ENCODE measurements at regions not wholly inside any gene's neighbourhood (a gene's known extent, or its start where the extent isn't known, plus 50 kb on each side); places are given as distances from the start of the nearest gene placed in this dataset.

- Histone ChIP-seq H3K4me3 (peak overlapping the region; percentile 44), H3K9ac (ENCODE audit: insufficient read depth in 1 of 2, low read length in 2 of 2) (peak overlapping the region in 1 of 2 donors; percentile 2), H3K36me3 (ENCODE audit: control insufficient read depth in 4 of 4, insufficient read depth in 4 of 4, low read length in 4 of 4) (no peaks in the 10 kb centered on the region), H3K27me3 (ENCODE audit: control insufficient read depth in 3 of 3, insufficient read depth in 3 of 3, low read length in 2 of 3) (no peaks in the 10 kb centered on the region), H3K9me3 (ENCODE audit: control insufficient read depth in 4 of 4, insufficient read depth in 3 of 4, low read length in 3 of 4) (no peaks in the 10 kb centered on the region), H3K4me1 (ENCODE audit: control insufficient read depth in 5 of 5, insufficient read depth in 5 of 5, low read length in 5 of 5) (peaks cover 12 to 57% (median 21%) of the 10 kb centered on the region in 5 donors), H3K27ac (ENCODE audit: low read depth in 1 of 2, low read length in 1 of 2) (peak overlapping the region; percentile 86 to 88)
- 35 to 63% methylated on average over 16 of the region's 16 CpGs for WGBS, 2 donors
- no peak for TF ChIP-seq CTCF (IDR thresholded peaks at IDR 0.05; ENCODE audit: control extremely low read depth, extremely low read depth)
- DNase-seq (peak; percentile 82 to 89 (median 88)), ATAC-seq (ENCODE audit: insufficient read depth, low FRiP score) (no peak)
Measured at GRCh38 chr20:19885939-19886660, 128.0 kb downstream of the RIN2 start.

GRCh38 chr20:19886661-19887288 is 128.7 kb downstream of the RIN2 start:
- H3K9ac ChIP-seq (ENCODE audit: insufficient read depth in 1 of 2, low read length in 2 of 2), result peak overlapping the region in 1 of 2 donors; percentile 48
- WGBS, 2 donors, result 61 to 78% methylated on average over 8 of the region's 8 CpGs

GRCh38 chr20:19887556-19888268 is 129.4 kb upstream of the NAA20 start:
- peak overlapping the region; percentile 88 to 92 for H3K27ac ChIP-seq (ENCODE audit: low read depth in 1 of 2, low read length in 1 of 2)
- TF ChIP-seq CTCF (IDR thresholded peaks at IDR 0.05; ENCODE audit: control extremely low read depth, extremely low read depth), result no peak
- H3K4me3 ChIP-seq, result peak overlapping the region; percentile 62
- ATAC-seq (ENCODE audit: insufficient read depth, low FRiP score) (no peak), DNase-seq (peak in 1 of 3 donors; percentile 22)
- H3K4me1 ChIP-seq (ENCODE audit: control insufficient read depth in 5 of 5, insufficient read depth in 5 of 5, low read length in 5 of 5), result peaks cover 12 to 57% (median 21%) of the 10 kb centered on the region in 5 donors
- no peaks in the 10 kb centered on the region for H3K27me3 ChIP-seq (ENCODE audit: control insufficient read depth in 3 of 3, insufficient read depth in 3 of 3, low read length in 2 of 3)
- peak overlapping the region in 1 of 2 donors; percentile 48 for H3K9ac ChIP-seq (ENCODE audit: insufficient read depth in 1 of 2, low read length in 2 of 2)
- no peaks in the 10 kb centered on the region for H3K9me3 ChIP-seq (ENCODE audit: control insufficient read depth in 4 of 4, insufficient read depth in 3 of 4, low read length in 3 of 4)
- WGBS, 2 donors, result 49 to 73% methylated on average over 7 of the region's 7 CpGs
- peaks cover 0 to 2% (median 0%) of the 10 kb centered on the region in 4 donors for H3K36me3 ChIP-seq (ENCODE audit: control insufficient read depth in 4 of 4, insufficient read depth in 4 of 4, low read length in 4 of 4)

More at GRCh38 chr20:19886661-19887288, 128.7 kb downstream of the RIN2 start:
- H3K4me3 ChIP-seq, result peak overlapping the region; percentile 62
- H3K27me3 ChIP-seq (ENCODE audit: control insufficient read depth in 3 of 3, insufficient read depth in 3 of 3, low read length in 2 of 3), result no peaks in the 10 kb centered on the region
- DNase-seq (no peak), ATAC-seq (ENCODE audit: insufficient read depth, low FRiP score) (no peak)
- peaks cover 12 to 57% (median 21%) of the 10 kb centered on the region in 5 donors for H3K4me1 ChIP-seq (ENCODE audit: control insufficient read depth in 5 of 5, insufficient read depth in 5 of 5, low read length in 5 of 5)
- H3K9me3 ChIP-seq (ENCODE audit: control insufficient read depth in 4 of 4, insufficient read depth in 3 of 4, low read length in 3 of 4), result no peaks in the 10 kb centered on the region
- H3K36me3 ChIP-seq (ENCODE audit: control insufficient read depth in 4 of 4, insufficient read depth in 4 of 4, low read length in 4 of 4), result no peaks in the 10 kb centered on the region
- peak overlapping the region; percentile 88 to 92 for H3K27ac ChIP-seq (ENCODE audit: low read depth in 1 of 2, low read length in 1 of 2)
- no peak for TF ChIP-seq CTCF (IDR thresholded peaks at IDR 0.05; ENCODE audit: control extremely low read depth, extremely low read depth)
